GM18498 (cell line): ENCODE measurements at regions not wholly inside any gene's neighbourhood (a gene's known extent, or its start where the extent isn't known, plus 50 kb on each side); places are given as distances from the start of the nearest gene placed in this dataset.

Experiments used
- ATAC-seq: cut with Tn5 transposase; IDR thresholded peaks from one replicate; pipeline ENCODE4 v1.9.1; 2021; ENCODE audit warnings: mild to moderate bottlenecking, moderate library complexity; ENCODE audit not compliant: unreplicated experiment

DNA sequence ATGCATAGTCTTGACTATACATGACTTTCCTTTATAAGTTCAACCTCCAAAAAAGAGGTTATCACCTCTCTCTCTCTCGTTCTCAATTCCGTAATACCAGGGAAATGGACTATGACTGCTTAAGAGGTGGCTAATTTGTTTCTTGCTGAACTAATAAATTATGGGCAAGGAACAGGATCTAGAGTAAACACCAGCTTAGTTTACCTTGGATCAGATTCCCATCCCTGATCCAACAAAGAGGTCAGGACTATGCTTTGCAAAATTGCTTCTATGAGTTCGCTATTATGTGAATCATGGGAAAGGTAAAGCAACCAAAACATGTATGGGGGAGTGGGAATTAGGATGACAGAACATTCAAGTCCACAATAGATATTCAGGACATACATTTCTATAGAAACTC lies 630.7 kb downstream of the HACE1 start:
- no peak for ATAC-seq

DNA sequence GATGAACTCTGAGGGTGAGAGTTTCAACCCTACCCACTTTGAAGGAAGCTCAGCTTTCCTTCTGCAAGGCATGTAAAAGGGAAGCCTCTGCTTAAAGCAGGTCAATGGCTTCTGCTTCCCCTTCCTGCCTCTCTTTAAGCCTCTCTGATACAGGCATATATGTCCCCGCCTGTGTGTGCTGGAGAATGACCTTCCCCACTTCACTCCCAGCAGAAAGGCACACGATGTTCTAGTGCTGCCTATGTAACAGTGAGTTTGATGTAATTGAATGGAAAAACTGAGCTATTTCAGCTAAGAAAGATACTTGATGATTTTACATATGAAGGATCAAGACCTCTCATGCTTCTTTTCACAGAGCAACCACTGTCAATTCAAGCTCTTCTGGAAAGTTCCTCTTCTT lies 632.2 kb downstream of the HACE1 start:
- no peak for ATAC-seq

DNA sequence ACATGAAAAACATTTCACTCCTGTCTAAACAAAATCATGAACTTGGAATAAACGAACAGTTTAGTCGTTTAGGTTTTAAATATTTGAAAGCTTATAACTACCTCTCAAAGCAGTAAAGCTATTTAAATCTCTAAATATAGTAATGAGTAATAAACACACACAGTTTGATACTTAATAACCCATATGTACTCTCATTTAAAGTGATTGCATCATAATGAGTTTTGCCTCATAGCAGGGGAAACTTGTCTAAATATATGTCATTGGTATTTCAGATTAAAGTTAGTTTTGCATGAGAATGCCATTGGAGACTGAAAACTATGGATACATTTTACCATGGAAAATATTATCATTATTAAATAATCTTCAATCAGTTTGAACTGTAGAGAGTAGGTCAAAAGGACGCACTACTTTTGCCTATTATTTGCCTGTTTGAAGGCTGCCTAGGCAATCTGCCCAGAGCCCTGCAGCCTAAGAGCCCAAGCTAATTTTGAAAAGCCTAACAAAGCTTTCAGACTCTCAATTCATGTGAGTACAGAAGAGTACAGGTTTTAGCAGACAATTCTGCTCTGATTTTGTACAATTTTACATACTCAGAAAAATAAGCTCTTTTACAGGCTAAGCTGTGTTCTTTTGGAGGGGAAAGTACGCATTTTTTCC lies 632.8 kb downstream of the HACE1 start:
- no peak for ATAC-seq

DNA sequence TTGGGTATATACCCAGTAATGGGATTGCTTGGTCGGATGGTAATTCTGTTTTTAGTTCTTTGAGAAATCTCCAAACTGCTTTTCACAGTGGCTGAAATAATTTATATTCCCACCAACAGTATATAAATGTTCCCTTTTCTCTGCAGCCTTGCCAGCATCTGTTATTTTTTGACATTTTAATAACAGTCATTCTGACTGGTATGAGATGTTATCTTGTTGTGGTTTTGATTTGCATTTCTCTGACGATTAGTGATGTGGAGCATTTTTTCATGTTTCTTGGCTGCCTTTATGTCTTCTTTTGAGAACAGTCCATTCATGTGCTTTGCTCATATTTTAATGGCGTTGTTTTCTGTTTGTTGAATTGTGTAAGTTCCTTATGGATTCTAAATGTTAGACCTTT lies 641.6 kb downstream of the HACE1 start:
- no peak for ATAC-seq

DNA sequence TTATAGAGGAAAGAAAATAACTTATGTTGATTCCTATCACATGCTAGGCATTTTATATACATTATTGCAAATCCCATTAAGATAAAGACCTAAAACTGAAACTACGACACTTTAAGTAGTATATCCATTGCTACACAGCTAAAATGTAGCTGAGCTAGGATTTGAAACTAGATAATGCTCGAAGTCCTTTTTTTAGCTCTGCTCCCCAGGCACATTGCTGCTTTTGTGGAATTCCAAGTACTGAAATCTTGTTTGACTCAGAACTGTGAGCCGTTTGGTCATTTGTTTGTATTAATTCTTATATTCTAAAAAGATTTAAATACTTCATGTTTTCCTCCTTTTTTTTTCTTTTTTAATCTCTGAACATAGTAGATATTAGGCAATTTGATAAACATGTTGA lies 644.8 kb downstream of the HACE1 start:
- ATAC-seq = no peak

DNA sequence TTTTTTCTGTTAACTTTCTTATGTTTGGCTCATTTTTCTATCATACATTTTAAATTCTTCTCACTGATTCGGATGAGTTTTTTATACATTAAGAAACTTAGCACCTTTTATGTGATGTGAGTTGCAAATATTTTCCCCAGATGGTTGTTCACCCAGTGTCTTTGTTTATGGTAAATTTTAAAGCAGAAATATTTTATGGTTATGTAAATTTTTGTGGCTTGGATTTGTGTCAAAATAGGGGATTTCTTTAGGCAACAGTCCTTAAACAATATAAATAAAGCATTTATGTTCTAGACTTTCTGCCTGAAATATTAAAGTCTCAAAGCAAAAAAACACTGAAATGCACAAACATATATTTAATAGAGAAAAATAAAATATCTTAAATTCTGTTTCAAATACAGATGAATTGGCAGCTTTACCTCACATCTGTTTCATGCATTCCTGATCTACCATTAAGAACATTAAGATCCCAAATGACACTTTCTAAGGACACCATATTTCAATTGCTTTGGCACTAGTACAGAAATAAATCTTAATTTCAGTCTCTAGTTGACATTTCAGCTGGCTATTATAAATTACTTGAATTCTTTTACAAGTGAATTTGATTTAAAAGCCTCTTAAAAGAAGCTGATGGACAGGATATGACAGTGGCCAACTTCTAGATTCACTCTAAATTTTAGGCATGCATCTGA lies 646.6 kb downstream of the HACE1 start:
- no peak for ATAC-seq

DNA sequence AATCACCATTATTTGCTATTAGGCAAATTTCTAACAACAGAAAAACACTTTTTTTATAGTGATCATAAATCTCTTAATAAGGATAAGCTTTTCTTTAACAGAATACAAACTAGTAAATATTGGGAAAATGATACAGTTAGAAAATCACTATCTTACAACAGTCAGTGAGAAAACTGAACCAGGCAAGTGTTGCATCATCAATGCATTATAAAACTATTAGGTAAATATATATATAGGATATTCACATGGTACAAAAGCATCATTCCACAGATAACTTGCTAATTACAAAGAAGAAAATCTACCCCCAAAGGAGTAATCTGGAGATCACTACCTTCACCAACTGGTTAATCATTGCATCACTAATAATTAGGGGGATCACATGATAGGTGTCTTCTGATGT lies 652.1 kb downstream of the HACE1 start:
- ATAC-seq = no peak

DNA sequence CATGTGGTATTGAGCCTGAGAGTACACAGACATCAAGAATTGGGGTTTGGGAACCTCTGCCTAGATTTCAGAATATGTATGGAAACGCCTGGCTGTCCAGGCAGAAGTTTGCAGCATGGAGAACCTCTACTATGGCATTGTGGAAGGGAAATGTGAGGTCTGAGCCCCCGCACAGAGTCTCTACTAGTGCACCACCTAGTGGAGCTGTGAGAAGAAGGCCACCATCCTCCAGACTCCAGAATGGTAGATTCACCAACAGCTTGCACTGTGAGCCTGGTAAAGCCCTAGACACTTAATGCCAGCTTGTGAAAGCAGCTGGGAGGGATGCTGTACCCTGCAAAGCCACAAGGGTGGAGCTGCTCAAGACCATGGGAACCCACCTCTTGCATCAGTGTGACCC lies 658.2 kb downstream of the HACE1 start:
- no peak for ATAC-seq

DNA sequence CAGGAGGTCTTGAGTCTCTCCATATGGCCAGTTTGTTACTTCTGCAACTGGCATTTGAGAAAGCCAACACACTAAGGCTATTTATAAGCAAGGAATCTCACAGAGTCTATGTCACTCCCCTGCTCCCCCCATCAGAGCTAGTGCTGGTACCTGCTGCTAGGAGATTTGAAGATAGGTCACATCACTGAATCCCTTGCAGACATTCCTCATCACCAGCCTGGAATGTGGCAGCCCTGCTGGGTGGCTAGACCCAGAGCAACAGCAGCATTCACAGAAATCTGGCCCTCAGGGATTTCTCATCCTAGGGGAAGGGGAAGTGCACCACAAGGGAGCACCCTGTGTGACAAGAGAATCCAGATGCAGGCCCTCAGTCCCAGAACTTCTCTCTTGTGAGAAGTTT lies 672.1 kb downstream of the HACE1 start:
- no peak for ATAC-seq

DNA sequence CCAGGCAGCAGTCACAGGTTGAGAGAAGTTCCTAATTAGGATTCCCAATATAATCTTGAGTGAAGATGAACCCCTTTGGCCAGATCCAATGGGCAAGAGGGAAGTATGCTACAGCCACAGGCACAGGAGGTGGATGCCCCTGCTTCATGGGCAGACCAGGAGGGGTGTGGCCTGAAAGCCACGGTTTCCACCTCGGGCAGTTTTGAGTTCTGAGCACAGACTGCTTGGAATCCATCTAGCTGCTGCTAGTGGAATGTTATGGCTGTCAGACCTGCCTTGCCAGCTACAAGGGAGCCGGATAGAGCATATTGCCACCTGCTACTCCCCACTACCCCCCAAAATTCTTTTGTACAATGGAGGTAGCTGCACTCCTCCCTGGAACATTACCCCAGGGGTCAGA lies 672.9 kb downstream of the HACE1 start:
- ATAC-seq = no peak

DNA sequence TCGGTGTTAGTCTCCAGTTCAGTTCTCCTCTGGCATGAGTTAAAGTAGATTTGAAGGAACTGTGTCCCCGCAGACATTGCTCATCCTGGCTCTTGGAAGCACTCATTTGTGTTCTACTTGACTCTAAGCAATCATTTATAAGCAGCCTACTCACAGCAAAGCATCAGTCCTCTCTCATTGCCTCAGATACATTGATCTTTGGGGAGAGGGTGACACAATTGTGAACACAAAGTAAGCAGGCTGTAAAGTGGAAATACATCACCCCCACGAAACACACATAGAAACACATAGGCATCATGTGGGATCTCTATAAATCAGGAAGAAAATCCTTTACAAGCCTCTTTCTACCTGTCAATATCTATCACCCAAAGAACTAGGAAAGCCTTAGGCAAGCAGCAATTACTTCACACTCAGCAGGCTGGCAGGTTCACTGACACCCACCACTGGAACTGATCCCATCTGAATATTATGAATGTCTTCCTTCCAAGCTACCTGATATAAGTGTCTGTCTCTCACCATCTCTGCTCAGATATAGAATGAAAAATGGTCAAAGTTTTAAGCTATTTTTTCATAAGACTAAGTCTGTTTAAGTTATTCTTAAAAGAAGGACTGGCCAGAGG lies 675.8 kb downstream of the HACE1 start:
- no peak for ATAC-seq

DNA sequence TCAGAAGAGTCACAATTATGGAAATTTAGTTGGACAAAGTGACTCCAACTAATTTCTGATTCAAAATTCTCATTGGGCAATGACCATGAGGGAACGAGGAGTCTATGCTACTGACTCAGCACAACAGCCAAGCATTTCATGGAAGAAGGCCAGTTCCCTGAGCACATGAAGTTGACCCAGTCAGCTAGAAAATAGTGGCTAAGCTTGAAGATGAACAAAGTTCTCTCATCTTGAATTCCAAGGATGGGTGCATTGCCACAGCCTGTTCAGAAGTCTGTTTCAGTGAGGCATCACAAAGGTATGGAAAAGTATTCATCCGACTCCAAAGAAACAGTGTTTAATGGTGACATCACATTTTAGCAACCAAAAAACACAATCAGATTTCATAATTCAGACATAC lies 676.9 kb downstream of the HACE1 start:
- ATAC-seq = no peak

DNA sequence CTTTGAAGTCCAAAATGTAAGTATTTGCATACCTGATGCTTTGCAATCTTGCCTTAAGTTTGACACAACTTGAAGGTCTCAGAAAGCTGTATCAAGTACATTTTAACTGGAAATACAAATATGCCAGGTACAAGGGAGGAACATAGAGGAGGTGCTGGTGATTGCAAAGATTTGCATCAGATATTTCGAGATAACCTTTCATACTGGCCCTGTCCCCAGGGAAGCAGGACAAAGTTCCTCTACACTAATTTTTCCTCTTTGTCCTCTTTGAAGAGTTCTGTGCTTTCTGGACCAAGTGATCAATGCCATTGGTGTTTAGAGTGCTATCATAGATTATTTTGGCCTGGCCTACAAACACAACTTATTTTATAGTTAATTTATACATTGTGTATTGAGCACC lies 686.1 kb downstream of the HACE1 start:
- ATAC-seq = no peak

DNA sequence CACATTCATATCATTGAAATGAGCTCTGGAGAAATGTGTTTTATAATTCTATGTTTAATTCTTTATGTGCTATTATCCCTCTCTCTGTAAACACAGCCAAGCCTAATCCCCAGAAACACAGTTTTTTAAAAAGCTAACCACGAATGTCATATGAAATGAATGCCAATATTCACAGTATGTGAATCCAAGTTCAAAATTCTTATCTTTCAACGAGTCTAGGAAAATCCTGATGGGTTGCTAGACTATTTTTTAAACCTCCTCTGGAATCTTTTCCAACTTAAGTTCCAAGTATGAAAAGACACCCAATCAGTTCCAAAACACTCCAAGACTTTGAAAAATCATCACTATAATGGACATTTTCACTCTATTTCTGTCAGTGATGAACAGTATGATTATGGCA lies 689.3 kb downstream of the HACE1 start:
- ATAC-seq = no peak

DNA sequence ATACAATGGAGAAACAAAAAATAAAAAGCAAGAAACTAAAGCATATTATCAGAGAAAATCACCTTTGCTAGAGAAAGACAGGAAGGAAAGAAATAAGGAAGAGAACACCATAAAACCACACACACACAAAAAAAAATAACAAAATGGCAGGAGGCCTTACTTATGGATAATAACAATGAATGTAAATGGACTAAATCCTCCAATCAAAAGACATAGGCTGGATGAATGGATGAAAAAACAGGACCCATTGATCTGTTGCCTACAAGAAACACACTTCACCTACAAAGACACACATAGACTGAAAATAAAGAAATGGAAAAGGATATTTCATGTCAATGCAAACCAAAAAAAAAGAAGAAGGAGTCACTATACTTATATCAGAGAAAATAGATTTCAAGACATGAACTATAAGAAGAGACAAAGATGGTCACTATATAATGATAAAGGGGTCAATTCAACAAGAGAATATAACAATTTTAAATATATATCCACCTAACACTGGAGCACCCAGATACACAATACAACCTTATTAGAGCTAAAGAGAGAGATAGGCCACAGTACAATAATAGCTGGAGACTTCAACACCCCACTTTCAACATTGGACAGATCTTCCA lies 693.6 kb downstream of the HACE1 start:
- ATAC-seq = no peak

DNA sequence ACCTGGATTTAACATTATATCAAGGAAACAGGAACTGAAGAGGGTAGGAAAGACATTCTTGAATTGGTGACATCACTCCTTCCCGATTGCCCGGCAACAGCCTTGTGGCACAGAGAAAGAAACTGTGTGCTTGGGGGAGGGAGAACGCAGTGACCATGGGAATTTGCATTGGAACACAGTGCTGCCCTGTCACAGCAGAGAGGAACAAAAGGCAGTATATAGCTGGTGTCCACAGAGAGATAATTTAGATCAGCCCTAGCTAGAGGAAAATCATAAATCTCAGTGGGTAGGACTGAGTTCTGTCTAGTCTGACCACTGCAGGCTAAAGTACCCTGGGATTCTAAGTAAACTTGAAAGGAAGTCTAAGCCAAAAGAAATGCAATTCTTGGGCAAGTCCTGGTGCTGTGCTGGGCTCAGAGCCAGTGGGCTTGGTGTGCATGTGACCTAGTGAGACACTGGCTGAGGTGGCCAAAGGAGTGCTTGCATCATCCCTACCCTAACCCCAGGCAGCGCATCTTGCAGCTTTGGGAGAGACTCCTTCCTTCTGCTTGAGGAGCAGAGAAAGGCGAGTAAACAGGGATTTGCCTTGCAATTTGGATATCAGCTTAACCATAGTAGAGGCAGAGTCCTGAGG lies 697.6 kb downstream of the HACE1 start:
- ATAC-seq = no peak

DNA sequence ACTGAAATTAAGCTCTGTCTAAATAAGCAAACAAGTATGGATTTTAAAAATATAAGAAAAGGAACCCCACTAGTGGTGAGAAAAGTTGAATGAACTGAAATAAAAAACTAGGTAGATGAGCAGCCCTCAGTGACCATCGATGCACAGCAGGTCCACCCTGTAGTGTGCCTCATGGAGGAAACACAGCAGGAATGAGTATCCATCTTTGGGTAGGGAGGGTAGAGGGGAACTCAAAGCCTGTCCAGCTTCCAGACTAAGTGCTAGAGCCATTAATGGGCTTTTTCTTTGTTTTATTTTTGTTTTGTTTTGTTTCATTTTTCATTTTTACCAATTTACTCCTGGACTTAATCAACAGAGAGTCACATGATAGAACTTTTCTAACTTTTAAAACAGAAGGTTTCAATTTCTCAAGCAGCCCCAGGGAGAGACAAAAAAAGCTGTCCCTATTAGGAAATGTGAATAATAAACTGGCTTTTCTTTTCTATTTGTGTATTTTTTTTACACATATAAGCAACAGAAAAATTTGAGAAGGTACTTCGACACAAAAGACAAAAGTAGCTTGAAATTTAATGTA lies 700.6 kb downstream of the HACE1 start:
- no peak for ATAC-seq

DNA sequence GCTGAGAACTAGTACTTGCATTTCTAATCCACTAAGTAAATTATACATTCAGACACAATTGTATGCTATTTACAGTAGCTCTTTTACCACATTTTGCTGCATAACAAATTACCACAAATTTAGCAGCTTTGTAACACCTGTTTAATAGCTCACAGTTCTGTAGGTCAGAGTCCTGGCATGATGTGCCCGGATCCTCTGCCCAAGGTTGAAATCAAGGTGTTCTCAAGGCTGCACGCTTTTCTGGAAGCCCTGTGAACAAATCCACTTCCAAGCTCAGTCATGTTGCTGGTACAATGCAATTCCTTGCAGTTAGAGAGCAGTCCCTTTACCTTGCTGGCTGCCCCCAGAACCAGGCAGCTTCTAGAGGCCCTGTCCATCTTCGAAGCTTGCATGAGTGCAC lies 716.0 kb downstream of the HACE1 start:
- ATAC-seq = no peak

DNA sequence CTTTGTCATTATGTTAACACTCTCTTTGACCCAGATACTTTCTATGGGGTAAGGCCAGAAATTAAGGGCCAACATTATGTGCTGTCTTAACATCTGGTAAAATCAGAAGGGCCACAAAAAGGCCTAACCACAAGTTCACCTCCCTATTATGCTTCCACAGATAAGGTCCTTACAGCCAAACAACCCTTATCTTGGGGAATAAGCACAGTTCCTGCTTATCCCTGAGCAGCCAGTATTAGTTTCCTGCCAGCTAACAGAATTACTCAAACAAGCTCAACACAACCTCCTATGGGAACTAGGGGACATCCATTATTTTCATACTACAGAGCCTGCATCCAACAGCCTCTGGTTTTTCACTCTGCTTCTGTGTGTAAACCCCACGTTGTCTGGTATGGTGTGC lies 724.8 kb downstream of the HACE1 start:
- ATAC-seq = no peak

DNA sequence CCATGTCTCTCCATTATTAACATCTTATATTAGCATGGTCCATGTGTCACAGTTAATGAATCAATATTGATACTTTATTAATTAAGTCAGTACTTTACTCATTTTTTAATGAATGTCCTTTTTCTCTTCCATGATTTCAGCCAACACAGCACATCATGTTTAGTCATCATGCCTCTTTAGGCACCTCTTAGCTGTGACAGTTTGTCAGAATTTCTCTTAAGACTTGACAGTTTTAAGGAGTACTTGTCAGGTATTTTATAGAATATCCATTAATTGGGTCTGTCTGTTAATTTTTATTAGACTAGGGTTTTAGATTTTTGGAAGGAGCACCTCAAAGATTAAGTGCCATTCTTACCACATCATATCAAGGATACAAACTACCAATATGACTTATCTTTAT lies 729.4 kb downstream of the HACE1 start:
- ATAC-seq = no peak

DNA sequence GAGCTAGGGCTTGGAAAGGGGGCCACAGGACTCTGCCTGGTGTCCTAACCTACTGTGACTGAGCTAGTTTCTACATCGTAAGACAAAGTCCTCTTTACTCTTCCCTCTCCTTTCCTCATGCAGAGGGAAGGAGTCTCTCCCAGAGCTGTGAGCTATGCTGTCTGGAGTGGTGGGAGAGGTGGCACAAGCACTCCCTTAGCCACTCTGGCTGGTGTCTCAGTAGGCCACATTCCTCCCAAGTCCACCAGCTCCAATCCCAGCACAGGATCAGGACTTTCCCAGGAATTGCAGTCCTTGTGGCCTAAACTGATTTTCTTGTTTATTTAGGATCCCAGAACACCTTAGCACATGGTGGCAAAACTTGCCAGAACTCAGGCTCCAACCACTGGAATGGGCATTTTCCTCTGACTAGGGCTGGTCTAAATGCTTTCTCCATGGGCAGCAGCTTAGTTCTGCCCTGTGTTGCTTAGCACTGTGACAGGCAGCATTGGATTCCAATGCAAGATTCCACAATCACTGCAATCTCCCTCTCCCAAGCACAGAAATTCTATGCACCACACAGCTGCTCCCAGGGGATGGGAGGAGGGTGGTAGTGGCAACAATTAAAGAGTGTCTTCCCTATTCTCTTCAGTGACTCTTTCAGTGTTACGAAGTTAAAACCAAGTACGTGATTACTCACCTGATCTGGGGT lies 733.3 kb downstream of the HACE1 start:
- ATAC-seq = no peak
